Right renal cortex interstitium (tissue), 3 donors: ENCODE measurements at regions not wholly inside any gene's neighbourhood (a gene's known extent, or its start where the extent isn't known, plus 50 kb on each side); places are given as distances from the start of the nearest gene placed in this dataset.

Experiments
- DNase-seq, 3 donors: peaks; one replicate each; pipeline ENCODE4 v3.0.0-alpha.2; 2013; ENCODE audit warnings: low read depth in 3 of 3, low spot score in 2 of 3

DNA sequence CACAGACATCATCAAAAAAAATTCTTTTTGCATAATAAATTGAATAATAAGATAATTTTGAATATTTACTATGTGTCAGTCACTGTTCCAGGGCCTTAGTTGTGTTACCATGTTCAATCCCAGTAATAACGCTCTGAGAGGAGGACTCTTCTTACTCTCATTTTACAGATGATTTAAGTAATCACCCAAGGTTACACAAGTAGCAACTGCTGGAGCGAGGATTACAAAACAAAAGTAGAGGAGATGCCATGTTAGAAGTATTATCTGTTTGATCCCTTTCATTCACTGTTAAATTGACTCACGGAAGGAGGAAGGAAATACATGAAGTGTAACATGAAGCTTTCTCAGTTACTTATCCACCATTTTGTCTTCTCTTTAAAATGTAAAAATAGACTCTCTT is 412.8 kb downstream of the NFIB start:
- DNase-seq = no peak

DNA sequence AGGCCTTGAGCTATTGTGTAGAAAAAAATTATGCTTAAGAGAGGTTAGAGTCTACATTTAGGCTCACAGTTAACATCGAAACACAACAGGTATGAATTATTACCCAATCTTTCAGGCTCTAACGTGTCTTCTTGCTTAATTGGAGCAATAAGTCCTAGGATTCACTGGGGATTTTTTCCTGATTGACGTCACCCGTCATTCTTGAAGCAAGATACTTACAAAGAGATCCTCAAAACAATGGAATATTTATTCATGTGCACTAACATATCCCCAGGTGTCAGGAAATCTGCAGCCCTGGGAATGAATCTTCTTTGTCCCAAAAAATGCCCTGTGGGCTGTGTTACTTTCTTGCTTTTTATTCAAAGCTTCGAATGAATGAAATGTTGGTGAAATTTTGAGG is 413.5 kb downstream of the NFIB start:
- no peak for DNase-seq

GRCh38 chr9:13899924-13900323 is 414.0 kb downstream of the NFIB start:
- DNase-seq = no peak

DNA sequence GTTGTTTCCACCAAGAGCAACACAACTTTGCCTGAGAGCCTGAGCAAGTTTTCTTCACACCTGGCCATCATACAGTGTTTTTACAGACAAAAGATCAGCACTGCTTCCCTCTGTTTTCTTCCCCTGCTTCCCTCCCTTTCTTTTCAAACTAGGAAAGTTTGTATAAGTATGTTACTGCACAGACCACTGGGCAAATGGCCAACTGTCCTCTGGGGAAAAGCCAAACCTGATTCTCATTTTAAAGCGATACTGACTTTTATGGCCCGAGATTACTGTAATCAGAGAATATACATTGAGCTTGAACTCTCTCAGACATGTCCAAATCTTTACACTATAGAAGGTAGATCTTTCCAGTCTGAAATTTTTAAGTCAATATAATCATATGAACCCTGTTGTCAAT is 415.0 kb downstream of the NFIB start:
- no peak for DNase-seq

DNA sequence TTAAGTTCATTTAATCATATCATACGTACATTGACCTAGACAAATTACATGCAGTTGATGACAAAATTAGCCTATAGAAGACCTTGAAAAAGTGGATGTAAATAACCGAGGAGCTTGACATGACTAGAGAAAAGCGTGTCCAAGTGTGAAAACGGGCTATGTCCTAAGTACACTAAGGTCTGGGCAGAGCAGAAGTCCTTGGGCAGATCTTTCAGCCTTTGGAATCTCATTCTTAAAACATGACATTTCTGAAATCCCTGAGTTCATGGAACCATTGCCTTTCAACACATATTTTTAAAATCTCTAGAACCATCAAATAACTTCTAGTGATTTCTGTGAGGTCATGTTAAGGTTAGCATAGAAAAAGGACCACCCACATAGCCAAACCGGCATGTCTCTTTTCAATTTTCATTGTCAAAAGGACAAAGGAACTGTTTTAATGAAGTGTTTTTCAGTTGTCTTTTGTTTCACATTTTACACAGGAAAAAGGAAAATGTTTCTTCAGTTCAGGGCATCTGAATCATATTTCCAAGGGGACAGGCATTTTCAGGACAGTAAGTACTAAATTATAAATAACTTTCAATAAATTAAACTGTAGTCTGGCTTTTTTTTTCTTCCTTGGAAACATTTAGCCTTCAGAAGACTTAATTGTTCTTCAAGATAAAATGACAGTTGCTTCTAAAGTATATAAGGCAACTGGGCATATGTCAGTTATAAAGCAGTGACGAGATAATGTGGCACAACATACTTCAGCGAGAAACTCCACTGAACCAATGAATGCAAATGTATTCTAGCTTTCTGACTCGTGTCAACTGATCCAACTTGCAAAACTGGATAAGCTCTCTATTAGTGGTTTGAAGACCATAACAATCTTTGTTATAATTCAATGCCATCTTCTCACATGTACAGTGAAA is 416.8 kb downstream of the NFIB start:
- no peak for DNase-seq

- DNase-seq = no peak
Measured at GRCh38 chr9:13896047-13896446, 417.9 kb downstream of the NFIB start.

- no peak for DNase-seq
Measured at GRCh38 chr9:13885258-13885657, 428.7 kb downstream of the NFIB start.

- DNase-seq = no peak
Measured at GRCh38 chr9:13879981-13880380, 434.0 kb downstream of the NFIB start.

DNA sequence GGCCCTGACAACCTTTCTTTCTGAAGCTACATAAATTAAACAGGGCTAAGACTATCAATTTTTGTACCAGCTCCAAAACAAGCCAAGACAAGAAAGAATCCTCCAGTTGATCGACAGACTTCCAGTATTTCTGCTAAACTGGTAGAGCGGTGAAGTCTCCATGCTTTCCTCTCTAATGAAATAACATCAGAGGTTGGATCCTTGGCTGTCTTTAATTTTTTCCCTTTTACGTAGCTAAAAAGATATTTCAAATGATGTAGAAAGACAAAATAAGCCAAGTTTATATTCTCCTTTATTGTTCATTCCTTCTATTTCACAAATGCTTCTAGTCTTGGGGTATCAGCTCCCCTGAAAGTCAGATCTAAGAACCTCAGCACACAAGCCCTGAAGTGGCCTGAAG is 434.9 kb downstream of the NFIB start:
- DNase-seq = no peak

- DNase-seq = no peak
Measured at GRCh38 chr9:13878241-13878711, 435.7 kb downstream of the NFIB start.

DNA sequence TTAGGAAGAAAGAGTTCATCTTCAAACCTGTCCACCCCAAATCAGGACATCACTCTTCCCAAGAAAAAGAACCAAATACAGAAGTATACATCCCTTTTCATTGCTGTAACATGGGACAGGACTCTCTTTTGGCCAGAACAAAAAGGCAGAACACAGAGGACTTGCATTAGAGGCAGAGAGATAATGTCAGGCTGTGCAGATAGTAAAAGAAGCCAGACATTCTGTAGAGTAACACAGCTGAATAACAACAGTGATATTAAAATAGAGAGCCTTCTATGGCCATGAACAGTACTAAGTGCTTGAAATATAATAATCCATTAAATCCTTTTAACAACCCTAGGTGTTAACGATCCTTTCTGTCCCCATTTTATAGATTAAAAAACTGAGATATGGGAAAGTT is 437.2 kb downstream of the NFIB start:
- no peak for DNase-seq

DNA sequence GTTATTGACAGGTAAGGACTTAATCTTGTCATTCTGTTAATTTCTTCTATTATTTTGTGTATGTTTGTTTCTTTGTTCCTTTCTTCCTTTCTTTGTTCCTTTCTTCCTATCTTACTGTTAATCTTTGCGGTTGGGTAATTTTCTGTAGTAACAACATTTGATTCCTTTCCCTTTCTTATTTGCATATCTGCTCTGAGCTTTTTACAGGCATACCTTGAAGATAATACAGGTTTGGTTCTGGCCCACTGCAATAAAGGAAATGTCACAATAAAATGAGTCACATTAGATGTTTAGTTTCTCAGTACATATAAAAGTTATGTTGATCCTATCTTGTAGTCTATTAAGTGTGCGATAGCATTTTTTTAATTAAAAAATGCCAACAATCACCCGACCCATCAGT is 440.7 kb downstream of the NFIB start:
- DNase-seq = no peak

DNA sequence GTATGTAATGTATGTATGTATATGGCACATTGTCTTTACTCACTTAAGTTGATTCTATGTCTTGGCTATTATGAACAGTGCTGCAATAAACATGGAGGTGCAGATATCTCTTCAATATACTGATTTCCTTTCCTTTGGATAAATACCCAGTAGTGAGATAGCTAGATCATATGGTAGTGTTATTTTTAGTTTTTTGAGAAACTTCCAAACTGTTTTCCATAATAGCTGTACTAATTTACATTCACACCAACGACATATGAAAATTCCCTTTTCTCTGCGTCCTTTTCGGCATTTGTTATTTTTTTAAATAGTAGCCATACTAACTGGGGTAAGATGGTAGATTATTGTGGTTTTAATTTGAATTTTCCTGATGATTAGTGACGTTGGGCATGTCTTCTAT is 445.6 kb downstream of the NFIB start:
- DNase-seq = no peak

- DNase-seq = no peak
Measured at GRCh38 chr9:13865869-13866268, 448.1 kb downstream of the NFIB start.

GRCh38 chr9:13863112-13863511 is 450.8 kb downstream of the NFIB start:
- DNase-seq = peak; percentile 23 to 38 (median 29)

GRCh38 chr9:13862654-13863053 is 451.3 kb downstream of the NFIB start:
- DNase-seq = no peak

DNA sequence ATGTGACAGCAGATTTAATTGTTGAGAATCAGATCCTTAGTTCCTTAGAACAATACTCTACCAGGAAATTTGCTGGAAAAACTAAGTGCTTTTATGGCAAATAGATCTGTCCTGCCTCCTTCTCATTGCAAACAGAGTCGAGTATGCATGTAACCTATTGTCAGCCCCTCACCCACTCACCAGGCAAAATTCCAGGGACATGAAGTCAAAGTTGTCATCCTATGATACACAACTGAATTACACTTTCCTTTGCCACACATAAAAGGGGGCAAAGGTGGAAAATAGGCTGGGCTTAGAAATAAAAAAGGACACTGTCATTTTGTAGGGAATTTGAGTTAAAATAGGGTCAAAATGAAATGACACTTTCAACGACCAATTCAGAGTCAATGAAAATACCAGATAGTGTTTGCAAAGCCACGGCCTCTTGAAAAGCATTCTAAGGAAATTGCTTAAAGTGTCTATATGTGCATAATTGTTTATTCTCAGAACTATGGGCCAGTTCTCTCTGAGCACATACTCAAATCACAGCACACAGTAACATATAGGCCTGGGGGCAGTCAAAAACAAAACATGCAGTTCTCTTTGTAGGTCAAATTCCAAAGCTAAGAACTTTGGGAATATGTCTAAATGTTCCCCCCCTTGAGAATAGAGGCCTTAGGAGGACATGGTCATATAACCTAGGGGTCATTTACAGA is 452.8 kb downstream of the NFIB start:
- no peak for DNase-seq

GRCh38 chr9:13860019-13860418 is 453.9 kb downstream of the NFIB start:
- DNase-seq = no peak

DNA sequence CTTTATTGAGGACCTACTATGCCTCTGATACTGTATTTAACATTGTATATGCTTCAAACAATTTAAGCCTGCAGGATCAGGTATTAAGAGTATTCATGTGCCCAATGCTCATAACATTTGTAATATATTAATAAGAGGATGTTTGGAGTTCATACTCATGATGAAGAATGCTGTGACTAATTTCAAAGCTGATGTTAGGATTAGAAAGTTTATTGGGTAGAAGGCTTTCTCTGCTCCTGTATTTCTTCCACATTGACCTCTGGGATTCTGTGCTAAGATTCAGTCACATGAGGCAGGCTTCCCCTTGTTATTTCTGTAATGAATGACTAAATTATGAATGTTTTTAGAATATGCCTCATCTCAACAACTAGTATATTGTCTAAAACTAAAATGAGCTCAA is 456.4 kb downstream of the NFIB start:
- no peak for DNase-seq

DNA sequence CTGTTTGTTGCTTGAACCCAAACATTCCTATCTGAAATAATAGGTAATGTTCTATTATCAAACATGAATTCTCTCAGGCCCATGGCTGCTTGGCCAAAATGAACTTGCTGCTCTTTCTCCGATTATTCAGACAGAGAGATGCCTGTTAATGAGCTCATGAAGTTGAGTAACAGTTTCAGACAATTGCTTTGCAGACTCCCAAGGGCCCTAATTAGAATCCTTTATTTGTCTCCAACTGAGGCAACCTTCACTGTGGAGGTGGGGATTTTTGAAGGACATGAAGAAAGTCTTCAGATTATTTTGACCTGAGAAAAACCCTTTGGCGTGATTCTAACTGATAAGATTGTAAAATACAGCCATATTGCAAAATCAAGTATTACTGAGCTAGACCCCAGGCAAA is 466.7 kb downstream of the NFIB start:
- no peak for DNase-seq

DNA sequence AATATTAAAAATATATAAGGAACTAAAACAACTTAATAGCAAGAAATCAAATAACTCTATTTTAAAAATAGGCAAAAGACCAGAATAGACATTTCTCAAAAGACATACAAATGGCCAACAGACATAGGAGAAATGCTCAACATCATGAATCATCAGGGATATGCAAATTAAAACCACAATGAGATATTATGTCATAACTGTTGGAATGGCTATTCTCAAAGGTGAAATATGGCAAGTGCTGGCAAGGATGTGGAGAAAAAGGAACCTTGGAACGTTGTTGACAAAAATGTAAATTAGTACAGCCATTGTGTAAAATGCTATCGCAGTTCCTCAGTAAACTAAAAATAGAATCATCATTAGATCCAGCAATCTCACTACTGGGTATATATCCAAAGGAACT is 468.5 kb downstream of the NFIB start:
- DNase-seq = no peak
